ENCODE measurements at regions not wholly inside any gene's neighbourhood (a gene's known extent, or its start where the extent isn't known, plus 50 kb on each side); places are given as distances from the start of the nearest gene placed in this dataset.

DNA sequence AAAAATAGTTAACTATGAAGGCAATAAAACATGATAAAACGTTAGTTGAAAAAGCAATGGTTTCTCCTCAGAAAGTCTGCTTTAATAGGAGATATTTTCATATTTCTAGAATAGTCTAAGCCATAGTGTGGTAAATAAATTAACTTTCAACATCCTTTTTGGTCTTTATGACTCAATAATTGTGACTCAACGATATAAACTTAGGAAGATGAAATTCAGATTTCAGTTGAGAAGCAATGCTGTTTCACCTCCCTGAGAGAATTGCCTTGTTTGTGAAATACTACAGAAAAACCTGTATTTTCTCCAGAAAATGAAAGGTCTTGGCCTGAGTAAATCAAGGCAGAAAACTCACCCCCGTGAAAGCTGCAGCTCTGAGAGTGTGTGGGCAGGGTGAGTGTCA lies 166.9 kb downstream of the ETAA1 start:
- DNase-seq (ENCODE audit: low spot score) = no peak
- TF ChIP-seq, protein P1, sequence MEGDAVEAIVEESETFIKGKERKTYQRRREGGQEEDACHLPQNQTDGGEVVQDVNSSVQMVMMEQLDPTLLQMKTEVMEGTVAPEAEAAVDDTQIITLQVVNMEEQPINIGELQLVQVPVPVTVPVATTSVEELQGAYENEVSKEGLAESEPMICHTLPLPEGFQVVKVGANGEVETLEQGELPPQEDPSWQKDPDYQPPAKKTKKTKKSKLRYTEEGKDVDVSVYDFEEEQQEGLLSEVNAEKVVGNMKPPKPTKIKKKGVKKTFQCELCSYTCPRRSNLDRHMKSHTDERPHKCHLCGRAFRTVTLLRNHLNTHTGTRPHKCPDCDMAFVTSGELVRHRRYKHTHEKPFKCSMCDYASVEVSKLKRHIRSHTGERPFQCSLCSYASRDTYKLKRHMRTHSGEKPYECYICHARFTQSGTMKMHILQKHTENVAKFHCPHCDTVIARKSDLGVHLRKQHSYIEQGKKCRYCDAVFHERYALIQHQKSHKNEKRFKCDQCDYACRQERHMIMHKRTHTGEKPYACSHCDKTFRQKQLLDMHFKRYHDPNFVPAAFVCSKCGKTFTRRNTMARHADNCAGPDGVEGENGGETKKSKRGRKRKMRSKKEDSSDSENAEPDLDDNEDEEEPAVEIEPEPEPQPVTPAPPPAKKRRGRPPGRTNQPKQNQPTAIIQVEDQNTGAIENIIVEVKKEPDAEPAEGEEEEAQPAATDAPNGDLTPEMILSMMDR (IDR thresholded peaks at IDR 0.05; ENCODE audit: extremely low read depth, missing control alignments) = no peak

DNA sequence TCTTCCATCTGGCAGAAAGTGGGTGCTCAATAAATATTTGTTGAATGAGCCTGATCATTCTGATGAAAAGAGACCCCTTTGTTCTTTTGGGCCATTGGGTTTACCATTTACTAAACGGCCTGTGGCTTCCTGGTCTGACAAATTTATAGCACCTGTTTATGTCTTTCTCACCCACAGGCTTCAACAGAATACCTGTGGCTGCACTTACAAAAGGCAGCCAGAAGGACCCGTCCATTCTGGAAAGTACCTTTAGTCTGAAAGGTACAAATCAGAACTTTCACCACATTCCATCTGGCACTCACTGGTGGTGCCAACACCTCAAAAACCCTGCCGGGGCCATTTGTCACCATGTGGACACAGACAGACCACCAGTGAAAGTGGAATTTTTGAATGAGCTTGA lies 167.5 kb downstream of the ETAA1 start:
- no peak for DNase-seq (ENCODE audit: low spot score)
- TF ChIP-seq, protein P1 (IDR thresholded peaks at IDR 0.05; ENCODE audit: extremely low read depth, missing control alignments) = no peak

DNA sequence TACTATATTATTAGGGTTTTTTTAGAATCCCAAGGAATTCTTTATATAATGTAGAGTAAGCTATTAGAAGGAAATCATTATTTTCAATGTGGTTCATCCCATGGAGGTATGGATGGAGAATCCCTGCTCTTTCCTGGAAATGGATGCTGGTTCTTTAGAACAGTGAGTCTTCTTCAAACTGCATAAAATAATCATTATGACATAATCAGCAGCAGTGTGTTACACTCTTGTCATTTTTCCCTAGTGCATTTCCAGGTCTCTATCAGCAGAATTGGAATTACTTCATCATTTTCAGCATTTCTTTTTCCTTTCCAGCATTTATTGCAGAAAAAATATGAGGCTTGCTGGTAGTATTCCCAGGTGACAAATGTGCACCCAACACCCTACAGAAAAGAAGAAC lies 168.1 kb downstream of the ETAA1 start:
- TF ChIP-seq, protein P1 (IDR thresholded peaks at IDR 0.05; ENCODE audit: extremely low read depth, missing control alignments) = no peak
- no peak for DNase-seq (ENCODE audit: low spot score)

DNA sequence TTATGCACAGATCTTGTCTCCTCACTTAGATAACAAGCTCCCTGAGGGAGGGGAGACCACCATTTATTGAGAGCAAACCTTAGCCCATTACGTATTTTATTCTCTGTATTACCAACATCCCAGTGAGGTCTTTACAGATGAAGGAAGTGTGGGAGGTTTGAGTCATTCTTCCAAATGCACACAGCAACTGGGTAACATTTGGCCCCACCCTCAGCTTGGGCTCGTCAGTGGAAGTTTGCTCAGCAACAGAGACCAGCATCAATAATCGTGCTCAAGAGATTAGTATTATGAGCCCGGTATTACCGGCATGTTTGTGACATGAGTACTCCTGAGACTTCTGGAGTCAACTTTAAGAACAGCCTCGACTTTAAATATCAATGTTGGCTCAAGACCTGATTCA lies 168.6 kb downstream of the ETAA1 start:
- TF ChIP-seq, protein P1 (IDR thresholded peaks at IDR 0.05; ENCODE audit: extremely low read depth, missing control alignments) = no peak
- no peak for DNase-seq (ENCODE audit: low spot score)

DNA sequence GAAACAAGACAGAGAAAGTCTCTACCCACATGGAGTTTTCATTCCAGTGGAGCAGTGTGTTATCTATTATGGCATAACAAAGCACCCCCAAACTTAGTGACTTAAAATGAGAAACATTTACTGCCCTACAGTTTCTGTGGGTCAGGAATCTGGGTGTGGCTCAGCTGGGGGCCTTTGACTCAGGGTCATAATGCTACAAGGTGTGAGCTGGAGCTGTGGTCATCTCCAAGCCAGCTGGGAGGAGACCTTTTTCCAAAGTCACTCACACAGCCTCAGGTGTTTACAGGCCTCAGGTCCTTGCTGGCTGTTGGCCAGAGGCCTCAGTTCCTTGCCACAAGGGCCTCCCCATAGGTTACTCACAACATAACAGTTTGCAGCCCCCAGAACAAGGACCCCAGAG lies 169.2 kb downstream of the ETAA1 start:
- no peak for DNase-seq (ENCODE audit: low spot score)

DNA sequence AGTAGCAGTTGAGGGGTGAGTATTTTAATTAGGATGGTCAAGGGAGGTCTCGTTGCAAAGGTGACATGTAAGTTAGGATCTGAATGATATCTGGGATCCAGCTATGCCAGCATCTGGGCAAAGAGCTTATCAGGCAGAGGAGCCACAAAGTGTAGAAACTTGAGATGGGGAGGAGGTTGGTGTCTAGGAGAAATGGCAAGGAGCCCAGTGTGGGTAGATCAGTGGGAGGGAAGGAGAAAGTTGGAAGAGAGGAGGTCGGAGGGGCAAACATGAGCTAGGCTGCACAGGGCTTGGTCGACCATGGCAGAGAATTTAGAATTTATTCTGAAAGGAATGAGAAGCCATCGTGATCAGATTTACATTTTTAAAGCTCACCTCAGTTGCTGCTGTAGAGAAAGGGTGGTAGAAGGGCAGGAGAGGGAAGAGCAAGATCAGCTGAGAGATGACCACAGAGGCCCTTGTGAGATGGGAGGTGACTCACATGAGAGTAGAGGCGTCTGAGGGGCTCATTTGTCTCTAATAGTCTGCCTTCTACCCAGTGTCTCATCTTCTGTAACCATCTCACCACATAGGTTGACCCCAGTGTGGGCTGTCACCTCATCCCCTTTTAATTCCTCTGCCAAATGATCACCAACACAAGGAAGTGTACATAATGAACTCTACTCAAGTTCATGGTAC lies 170.0 kb downstream of the ETAA1 start:
- no peak for DNase-seq (ENCODE audit: low spot score)

More for the DNA sequence above, 169.2 kb downstream of the ETAA1 start:
- TF ChIP-seq, protein P1 (IDR thresholded peaks at IDR 0.05; ENCODE audit: extremely low read depth, missing control alignments) = no peak

DNA sequence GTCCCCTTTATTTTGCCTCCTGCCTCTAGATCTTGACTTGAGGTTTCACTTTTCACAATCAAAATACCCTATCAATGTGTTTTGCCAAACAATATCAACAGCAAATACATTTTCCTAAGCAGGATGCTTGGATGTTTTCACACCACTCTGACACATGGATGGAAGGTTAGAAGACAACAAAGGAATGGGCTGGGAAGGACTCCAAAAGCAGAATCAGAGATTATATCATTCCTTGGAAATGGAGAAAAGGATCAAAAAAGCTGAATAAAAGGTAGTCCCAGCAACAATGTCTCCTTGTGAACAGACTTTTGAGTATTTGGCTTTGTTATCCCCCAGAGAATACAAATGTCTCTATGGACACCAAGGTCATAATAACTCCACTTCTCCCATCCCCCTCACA lies 170.8 kb downstream of the ETAA1 start:
- no peak for DNase-seq (ENCODE audit: low spot score)
- TF ChIP-seq, protein P1 (IDR thresholded peaks at IDR 0.05; ENCODE audit: extremely low read depth, missing control alignments) = no peak

More for the DNA sequence above, 170.0 kb downstream of the ETAA1 start:
- TF ChIP-seq, protein P1 (IDR thresholded peaks at IDR 0.05; ENCODE audit: extremely low read depth, missing control alignments) = no peak

Measured in GM20000 (cell line).